CD14-positive monocyte (primary cell): ENCODE measurements at regions not wholly inside any gene's neighbourhood (a gene's known extent, or its start where the extent isn't known, plus 50 kb on each side); places are given as distances from the start of the nearest gene placed in this dataset.

Source experiments
- DNase-seq, 3 donors: peaks; one replicate each; pipeline ENCODE4 v3.0.0-alpha.2; 2011 to 2022
- H2AFZ ChIP-seq: 2 replicates; pipeline ENCODE4 v1.6.0; 2012; ENCODE audit warnings: mild to moderate bottlenecking, low read depth, low read length, inconsistent platforms; ENCODE audit not compliant: insufficient read depth, poor library complexity, severe bottlenecking
- H3K27ac ChIP-seq, 2 donors: 1 replicate in 1 of 2; 2 replicates in 1 of 2; pipeline ENCODE4 v1.5.1; 2012 to 2013; ENCODE audit warnings: low read length in 2 of 2, control low read depth in 1 of 2, inconsistent platforms in 1 of 2, low read depth in 1 of 2, mild to moderate bottlenecking in 1 of 2
- H3K27me3 ChIP-seq, 2 donors: one replicate each; pipeline versions ENCODE4 v1.6.0 to v1.6.1; 2011 to 2013; ENCODE audit warnings: low read length in 2 of 2; ENCODE audit not compliant: control insufficient read depth in 2 of 2, insufficient read depth in 2 of 2
- H3K36me3 ChIP-seq, 2 donors: replicated peaks in 1 of 2; 1 replicate in 1 of 2; 2 replicates in 1 of 2; pipeline versions ENCODE4 v1.5.1 to v1.6.1; 2012 to 2013; ENCODE audit warnings: low read length in 2 of 2, control low read depth in 1 of 2, inconsistent platforms in 1 of 2, mild to moderate bottlenecking in 1 of 2; ENCODE audit not compliant: insufficient read depth in 2 of 2, control insufficient read depth in 1 of 2
- H3K4me1 ChIP-seq, 2 donors: 1 replicate in 1 of 2; 2 replicates in 1 of 2; pipeline versions ENCODE4 v1.5.1 to v1.6.1; 2012 to 2013; ENCODE audit warnings: low read length in 2 of 2, control low read depth in 1 of 2, inconsistent platforms in 1 of 2, mild to moderate bottlenecking in 1 of 2, moderate library complexity in 1 of 2; ENCODE audit not compliant: insufficient read depth in 2 of 2, control insufficient read depth in 1 of 2
- H3K4me2 ChIP-seq: replicated peaks from 2 replicates; pipeline ENCODE3; 2012; ENCODE audit warnings: low read length, moderate library complexity, mild to moderate bottlenecking; ENCODE audit not compliant: poor library complexity, severe bottlenecking; ENCODE audit errors: extremely low read depth
- H3K4me3 ChIP-seq, 3 experiments: fragments of 200-600 bp in 1 of 3; sonication (generic) in 1 of 3; replicated peaks in 1 of 3; 1 replicate in 2 of 3; 2 replicates in 1 of 3; pipeline ENCODE4 v1.5.1; 2011 to 2013; ENCODE audit warnings: low read length in 3 of 3, mild to moderate bottlenecking in 3 of 3, control low read depth in 2 of 3, low read depth in 2 of 3, inconsistent platforms in 1 of 3, moderate library complexity in 1 of 3
- H3K79me2 ChIP-seq: 2 replicates; pipeline ENCODE4 v1.6.0; 2012; ENCODE audit warnings: mild to moderate bottlenecking, control low read depth, inconsistent platforms, low read length, moderate library complexity; ENCODE audit not compliant: insufficient read depth
- H3K9ac ChIP-seq: 2 replicates; pipeline ENCODE4 v1.6.0; 2017; ENCODE audit warnings: low read length, mild to moderate bottlenecking; ENCODE audit not compliant: insufficient read depth, poor library complexity, severe bottlenecking
- H3K9me3 ChIP-seq, 2 donors: replicated peaks in 1 of 2; 1 replicate in 1 of 2; 2 replicates in 1 of 2; pipeline versions ENCODE4 v1.5.1 to v1.6.1; 2012 to 2013; ENCODE audit warnings: low read length in 2 of 2, control low read depth in 1 of 2; ENCODE audit not compliant: control insufficient read depth in 1 of 2, insufficient read depth in 1 of 2
- H4K20me1 ChIP-seq: 2 replicates; pipeline ENCODE4 v1.6.0; 2012; ENCODE audit warnings: mild to moderate bottlenecking, low read length, control low read depth, moderate library complexity; ENCODE audit not compliant: insufficient read depth
- H3K27ac Mint-ChIP-seq, 7 donors: one replicate each; pipeline ENCODE4 v1.8.0; 2020; ENCODE audit warnings: mild to moderate bottlenecking in 7 of 7, mixed read lengths in 7 of 7, moderate library complexity in 6 of 7, inconsistent platforms in 2 of 7
- H3K27me3 Mint-ChIP-seq, 3 donors: one replicate each; pipeline ENCODE4 v1.8.0; 2021 to 2022; ENCODE audit warnings: low read depth in 3 of 3, mild to moderate bottlenecking in 3 of 3, mixed read lengths in 3 of 3, moderate library complexity in 3 of 3, inconsistent platforms in 1 of 3
- H3K36me3 Mint-ChIP-seq, 2 donors: one replicate each; pipeline ENCODE4 v1.8.0; 2020; ENCODE audit warnings: mixed read lengths in 2 of 2, inconsistent platforms in 1 of 2, mild to moderate bottlenecking in 1 of 2
- H3K4me1 Mint-ChIP-seq: one replicate; pipeline ENCODE4 v1.8.0; 2020; ENCODE audit warnings: mild to moderate bottlenecking, mixed read lengths
- H3K4me3 Mint-ChIP-seq, 2 donors: one replicate each; pipeline ENCODE4 v1.8.0; 2020; ENCODE audit warnings: mild to moderate bottlenecking in 2 of 2, mixed read lengths in 2 of 2, moderate library complexity in 1 of 2
- H3K9me3 Mint-ChIP-seq, 7 donors: one replicate each; pipeline ENCODE4 v1.8.0; 2020 to 2022; ENCODE audit warnings: mixed read lengths in 7 of 7, mild to moderate bottlenecking in 6 of 7, moderate library complexity in 6 of 7, inconsistent platforms in 2 of 7
- WGBS: methylation state at CpG from one replicate; pipeline ENCODE4 v1.1.5; 2013; ENCODE audit warnings: missing lambda C conversion rate; ENCODE audit not compliant: insufficient coverage; 5-methylcytosine and 5-hydroxymethylcytosine counted together
- intact Hi-C, 2 donors: fragments of 100-400 bp; cut with micrococcal nuclease; formaldehyde crosslinking; loops; one replicate each; pipeline versions ENCODE4 v1.15.0 to v1.15.1; 2023
- TF ChIP-seq, protein P1 (sequence below): fragments of 200-600 bp; IDR thresholded peaks from one replicate; pipeline ENCODE4 v1.8.0; 2022; ENCODE audit warnings: antibody characterized with exemption, mild to moderate bottlenecking

DNA sequence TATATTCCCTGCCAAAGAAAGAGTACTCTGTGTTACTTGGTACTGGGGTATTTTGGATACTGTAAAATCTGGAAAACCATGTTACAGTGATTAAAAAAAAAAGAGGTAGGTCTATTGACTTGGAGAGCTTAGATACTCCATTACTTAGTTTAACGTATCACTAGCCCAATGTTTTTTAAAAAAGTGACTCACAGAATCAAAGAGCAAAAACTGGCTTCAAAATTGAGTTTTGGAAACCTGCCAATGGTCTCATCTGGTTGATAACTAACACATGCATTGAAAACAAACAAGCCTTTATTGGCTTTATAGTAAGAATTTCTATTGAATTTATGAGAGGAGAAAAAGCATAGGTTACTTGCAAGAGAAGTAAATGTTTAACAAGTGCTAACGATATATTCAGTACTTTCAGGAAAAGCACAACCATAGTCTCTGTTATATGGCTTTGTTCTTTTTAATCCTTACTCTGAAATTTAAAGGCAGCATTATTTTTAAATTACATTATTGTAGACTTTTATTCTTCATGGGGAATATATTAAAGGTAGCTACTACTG lies 563.3 kb upstream of the SORCS1 start:
- intact Hi-C loops, result no loop called here

DNA sequence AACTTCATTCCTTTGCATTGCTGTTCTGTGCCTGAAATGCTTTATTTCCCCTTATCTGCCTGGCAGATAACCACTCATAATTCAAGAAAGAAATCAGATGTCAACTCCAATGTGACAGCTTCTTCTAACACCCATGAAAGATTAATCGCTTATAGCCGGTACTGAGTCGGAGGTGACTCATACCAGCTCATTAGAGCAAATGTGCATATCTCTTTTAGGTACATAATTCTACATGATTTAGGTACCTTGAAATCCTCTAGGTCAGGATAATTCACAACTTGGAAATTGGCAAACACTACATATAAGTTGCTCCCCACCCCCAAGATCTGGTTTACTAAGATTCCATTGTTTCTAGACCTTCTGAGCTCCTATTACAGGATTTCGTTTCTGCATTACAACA lies 554.4 kb upstream of the SORCS1 start:
- H2AFZ ChIP-seq, result no peak overlapping the region
- H3K27me3 Mint-ChIP-seq, result no peaks in the 10 kb centered on the region
- no peak overlapping the region for H3K27ac Mint-ChIP-seq
- TF ChIP-seq, protein P1, sequence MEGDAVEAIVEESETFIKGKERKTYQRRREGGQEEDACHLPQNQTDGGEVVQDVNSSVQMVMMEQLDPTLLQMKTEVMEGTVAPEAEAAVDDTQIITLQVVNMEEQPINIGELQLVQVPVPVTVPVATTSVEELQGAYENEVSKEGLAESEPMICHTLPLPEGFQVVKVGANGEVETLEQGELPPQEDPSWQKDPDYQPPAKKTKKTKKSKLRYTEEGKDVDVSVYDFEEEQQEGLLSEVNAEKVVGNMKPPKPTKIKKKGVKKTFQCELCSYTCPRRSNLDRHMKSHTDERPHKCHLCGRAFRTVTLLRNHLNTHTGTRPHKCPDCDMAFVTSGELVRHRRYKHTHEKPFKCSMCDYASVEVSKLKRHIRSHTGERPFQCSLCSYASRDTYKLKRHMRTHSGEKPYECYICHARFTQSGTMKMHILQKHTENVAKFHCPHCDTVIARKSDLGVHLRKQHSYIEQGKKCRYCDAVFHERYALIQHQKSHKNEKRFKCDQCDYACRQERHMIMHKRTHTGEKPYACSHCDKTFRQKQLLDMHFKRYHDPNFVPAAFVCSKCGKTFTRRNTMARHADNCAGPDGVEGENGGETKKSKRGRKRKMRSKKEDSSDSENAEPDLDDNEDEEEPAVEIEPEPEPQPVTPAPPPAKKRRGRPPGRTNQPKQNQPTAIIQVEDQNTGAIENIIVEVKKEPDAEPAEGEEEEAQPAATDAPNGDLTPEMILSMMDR, result no peak
- peaks cover 12% of the 10 kb centered on the region for H3K4me1 Mint-ChIP-seq
- peaks cover 0 to 7% (median 3%) of the 10 kb centered on the region in 7 donors for H3K9me3 Mint-ChIP-seq
- intact Hi-C loops, result no loop called here
- WGBS, result 100% methylated on average over 2 of the region's 4 CpGs
- DNase-seq, result no peak
- H3K4me2 ChIP-seq, result no peak overlapping the region
- H3K36me3 ChIP-seq, result peaks cover 47 to 83% of the 10 kb centered on the region in 2 donors
- H3K4me1 ChIP-seq, result peaks cover 0 to 4% of the 10 kb centered on the region in 2 donors
- H3K4me3 Mint-ChIP-seq, result no peak overlapping the region
- no peak overlapping the region for H3K27ac ChIP-seq
- H3K9me3 ChIP-seq, result no peaks in the 10 kb centered on the region
- H4K20me1 ChIP-seq, result no peaks in the 10 kb centered on the region
- H3K79me2 ChIP-seq, result no peaks in the 10 kb centered on the region
- H3K9ac ChIP-seq, result no peak overlapping the region
- no peaks in the 10 kb centered on the region for H3K27me3 ChIP-seq
- peaks cover 56 to 75% of the 10 kb centered on the region in 2 donors for H3K36me3 Mint-ChIP-seq
- no peak overlapping the region for H3K4me3 ChIP-seq

More for the DNA sequence above, 563.3 kb upstream of the SORCS1 start:
- peaks cover 12 to 30% of the 10 kb centered on the region in 2 donors for H3K4me1 ChIP-seq
- Mint-ChIP-seq H3K27ac (no peak overlapping the region), H3K9me3 (peaks cover 4 to 19% (median 12%) of the 10 kb centered on the region in 7 donors), H3K4me3 (no peak overlapping the region), H3K4me1 (peaks cover 33% of the 10 kb centered on the region), H3K27me3 (no peaks in the 10 kb centered on the region), H3K36me3 (peaks cover 50 to 51% of the 10 kb centered on the region in 2 donors)
- H3K9me3 ChIP-seq, result peaks cover 4 to 9% of the 10 kb centered on the region in 2 donors
- TF ChIP-seq, protein P1, result no peak
- H3K4me2 ChIP-seq, result no peak overlapping the region
- no peak overlapping the region for H3K9ac ChIP-seq
- H3K27me3 ChIP-seq, result no peaks in the 10 kb centered on the region
- H3K79me2 ChIP-seq, result peaks cover 8% of the 10 kb centered on the region
- H2AFZ ChIP-seq, result no peak overlapping the region
- no peak overlapping the region for H3K27ac ChIP-seq
- peaks cover 16 to 44% of the 10 kb centered on the region in 2 donors for H3K36me3 ChIP-seq
- WGBS, result no CpG with 5 or more reads among the region's 2 CpGs
- DNase-seq, result no peak
- no peaks in the 10 kb centered on the region for H4K20me1 ChIP-seq
- H3K4me3 ChIP-seq, result no peak overlapping the region
